IPS-20b (cell line): ENCODE measurements at regions not wholly inside any gene's neighbourhood (a gene's known extent, or its start where the extent isn't known, plus 50 kb on each side); places are given as distances from the start of the nearest gene placed in this dataset.
"Not testable (repeated sequence)": the region's sequence is repeated elsewhere in the genome, so short reads cannot be mapped to it uniquely, and the experiment has no call there.

Experiments used
- H3K27ac ChIP-seq: one replicate; pipeline ENCODE4 v1.5.1; 2013; ENCODE audit warnings: low read length
- H3K27me3 ChIP-seq: 2 replicates; pipeline ENCODE4 v1.6.1; 2013; ENCODE audit warnings: mild to moderate bottlenecking, low read length, inconsistent platforms; ENCODE audit not compliant: insufficient read depth
- H3K36me3 ChIP-seq: 2 replicates; pipeline ENCODE4 v1.6.1; 2013; ENCODE audit warnings: low read depth, mild to moderate bottlenecking, inconsistent platforms, low read length, moderate library complexity; ENCODE audit not compliant: insufficient read depth
- H3K4me1 ChIP-seq: 2 replicates; pipeline ENCODE4 v1.6.1; 2013; ENCODE audit warnings: mild to moderate bottlenecking, control low read depth, inconsistent platforms, low read length, moderate library complexity; ENCODE audit not compliant: insufficient read depth
- H3K4me3 ChIP-seq: 2 replicates; pipeline ENCODE4 v1.5.1; 2013; ENCODE audit warnings: mild to moderate bottlenecking, low read length, inconsistent platforms
- H3K9ac ChIP-seq: 2 replicates; pipeline ENCODE4 v1.6.1; 2013; ENCODE audit warnings: low read depth, mild to moderate bottlenecking, inconsistent platforms, low read length, moderate library complexity
- H3K9me3 ChIP-seq: 2 replicates; pipeline ENCODE4 v1.6.1; 2013; ENCODE audit warnings: mild to moderate bottlenecking, low read depth, low read length, inconsistent platforms; ENCODE audit not compliant: insufficient read depth

GRCh38 chr5:45774528-45774927 lies 78.3 kb upstream of the HCN1 start:
- no peaks in the 10 kb centered on the region for H3K27me3 ChIP-seq
- no peaks in the 10 kb centered on the region for H3K36me3 ChIP-seq
- no peaks in the 10 kb centered on the region for H3K9me3 ChIP-seq
- no peak overlapping the region for H3K4me3 ChIP-seq
- H3K27ac ChIP-seq: no peak overlapping the region
- no peaks in the 10 kb centered on the region for H3K4me1 ChIP-seq
- H3K9ac ChIP-seq: no peak overlapping the region

GRCh38 chr5:45772402-45772801 lies 76.2 kb upstream of the HCN1 start:
- no peak overlapping the region for H3K9ac ChIP-seq
- no peaks in the 10 kb centered on the region for H3K4me1 ChIP-seq
- no peaks in the 10 kb centered on the region for H3K36me3 ChIP-seq
- no peaks in the 10 kb centered on the region for H3K27me3 ChIP-seq
- H3K27ac ChIP-seq: no peak overlapping the region
- no peak overlapping the region for H3K4me3 ChIP-seq
- no peaks in the 10 kb centered on the region for H3K9me3 ChIP-seq

GRCh38 chr5:45765561-45765960 lies 69.4 kb upstream of the HCN1 start:
- Histone ChIP-seq H3K9me3 (no peaks in the 10 kb centered on the region), H3K27me3 (no peaks in the 10 kb centered on the region), H3K4me1 (no peaks in the 10 kb centered on the region), H3K36me3 (no peaks in the 10 kb centered on the region), H3K4me3 (no peak overlapping the region), H3K27ac (no peak overlapping the region), H3K9ac (no peak overlapping the region)

GRCh38 chr5:45750574-45750973 lies 54.4 kb upstream of the HCN1 start:
- Histone ChIP-seq H3K36me3 (no peaks in the 10 kb centered on the region), H3K4me3 (no peak overlapping the region), H3K27me3 (no peaks in the 10 kb centered on the region), H3K27ac (no peak overlapping the region), H3K9me3 (peaks cover 19% of the 10 kb centered on the region), H3K9ac (no peak overlapping the region), H3K4me1 (no peaks in the 10 kb centered on the region)

- not testable (repeated sequence) for H3K27me3 ChIP-seq, H3K36me3 ChIP-seq, H3K4me3 ChIP-seq, H3K9ac ChIP-seq, H3K4me1 ChIP-seq, H3K27ac ChIP-seq
- peaks cover 19% of the 10 kb centered on the region for H3K9me3 ChIP-seq
Measured at GRCh38 chr5:45748511-45748910, 52.3 kb upstream of the HCN1 start.
